GM23338 (cell line): ENCODE measurements at regions not wholly inside any gene's neighbourhood (a gene's known extent, or its start where the extent isn't known, plus 50 kb on each side); places are given as distances from the start of the nearest gene placed in this dataset.
"Not testable (repeated sequence)": the region's sequence is repeated elsewhere in the genome, so short reads cannot be mapped to it uniquely, and the experiment has no call there.

Source experiments
- ATAC-seq: fragments of 200-7000 bp; cut with Tn5 transposase; 3 replicates; pipeline ENCODE4 v1.9.1; 2020
- DNase-seq: peaks from one replicate; pipeline ENCODE4 v3.0.0-alpha.2; 2015; ENCODE audit warnings: low spot score
- H2AFZ ChIP-seq: fragments of 200-600 bp; sonication (generic); 2 replicates; pipeline ENCODE4 v1.8.0; 2016; ENCODE audit warnings: antibody characterized with exemption, mild to moderate bottlenecking, moderate library complexity
- H3F3A ChIP-seq: fragments of 200-600 bp; sonication (generic); replicated peaks from 2 replicates; pipeline ENCODE4 v1.8.0; 2017; ENCODE audit warnings: antibody characterized with exemption, mixed run types, low read depth
- H3K27ac ChIP-seq: fragments of 200-600 bp; sonication (generic); 2 replicates; pipeline ENCODE4 v1.6.1; 2016; ENCODE audit warnings: low read depth
- H3K27me3 ChIP-seq: fragments of 200-600 bp; sonication (generic); 2 replicates; pipeline ENCODE4 v1.8.0; 2016; ENCODE audit warnings: mild to moderate bottlenecking, mixed run types, moderate library complexity; ENCODE audit not compliant: insufficient read depth
- H3K36me3 ChIP-seq: fragments of 200-600 bp; sonication (generic); 2 replicates; pipeline ENCODE4 v1.8.0; 2016; ENCODE audit warnings: mild to moderate bottlenecking; ENCODE audit not compliant: insufficient read depth
- H3K4me1 ChIP-seq: fragments of 200-600 bp; sonication (generic); 2 replicates; pipeline ENCODE4 v1.8.0; 2016; ENCODE audit warnings: mild to moderate bottlenecking, moderate library complexity; ENCODE audit not compliant: insufficient read depth
- H3K4me2 ChIP-seq: fragments of 200-600 bp; sonication (generic); 2 replicates; pipeline ENCODE4 v1.7.1; 2017; ENCODE audit warnings: mixed run types
- H3K4me3 ChIP-seq: fragments of 200-600 bp; sonication (generic); 2 replicates; pipeline ENCODE4 v1.6.1; 2016; ENCODE audit warnings: mixed run types
- H3K79me2 ChIP-seq: fragments of 200-600 bp; sonication (generic); replicated peaks from 2 replicates; pipeline ENCODE4 v1.8.0; 2017; ENCODE audit warnings: mild to moderate bottlenecking; ENCODE audit not compliant: insufficient read depth
- H3K9me2 ChIP-seq: fragments of 200-600 bp; sonication (generic); 2 replicates; pipeline ENCODE4 v1.8.0; 2017; ENCODE audit not compliant: insufficient read depth
- H4K20me1 ChIP-seq: fragments of 200-600 bp; sonication (generic); replicated peaks from 2 replicates; pipeline ENCODE4 v1.8.0; 2017; ENCODE audit warnings: mild to moderate bottlenecking; ENCODE audit not compliant: insufficient read depth
- H3K27ac Mint-ChIP-seq: 2 replicates; pipeline ENCODE4 v1.8.0; 2020; ENCODE audit warnings: inconsistent platforms, mild to moderate bottlenecking, moderate library complexity, mixed read lengths
- H3K27me3 Mint-ChIP-seq: 3 replicates; pipeline ENCODE4 v1.8.0; 2022; ENCODE audit warnings: low read depth, mild to moderate bottlenecking, moderate library complexity, mixed read lengths, inconsistent platforms; ENCODE audit not compliant: insufficient read depth, poor library complexity
- H3K36me3 Mint-ChIP-seq: 3 replicates; pipeline ENCODE4 v1.8.0; 2021; ENCODE audit warnings: low read depth, mild to moderate bottlenecking, inconsistent platforms, moderate library complexity, mixed read lengths
- H3K4me1 Mint-ChIP-seq: 3 replicates; pipeline ENCODE4 v1.8.0; 2020; ENCODE audit warnings: mild to moderate bottlenecking, inconsistent platforms, mixed read lengths
- H3K4me3 Mint-ChIP-seq: 3 replicates; pipeline ENCODE4 v1.8.0; 2021; ENCODE audit warnings: moderate library complexity, mild to moderate bottlenecking, inconsistent platforms, mixed read lengths
- H3K9me3 Mint-ChIP-seq: 3 replicates; pipeline ENCODE4 v1.8.0; 2020; ENCODE audit warnings: moderate library complexity, mild to moderate bottlenecking, inconsistent platforms, mixed read lengths
- CREB1 ChIP-seq: fragments of 250-450 bp; sonication (Bioruptor Pico); IDR thresholded peaks from 2 replicates; pipeline ENCODE4 v1.5.0; 2020; ENCODE audit warnings: low read depth, mild to moderate bottlenecking, moderate library complexity
- EZH2 ChIP-seq: fragments of 200-600 bp; sonication (generic); IDR thresholded peaks from one replicate; pipeline ENCODE4 v1.8.0; 2017; ENCODE audit warnings: antibody characterized with exemption, mild to moderate bottlenecking, low read depth; ENCODE audit not compliant: unreplicated experiment
- EZH2phosphoT487 ChIP-seq: fragments of 200-600 bp; sonication (generic); IDR thresholded peaks from one replicate; pipeline ENCODE4 v1.8.1; 2018; ENCODE audit warnings: antibody characterized with exemption; ENCODE audit not compliant: unreplicated experiment
- POLR2AphosphoS5 ChIP-seq: IDR thresholded peaks from 2 replicates; pipeline ENCODE4 v1.6.1; 2016; ENCODE audit warnings: antibody characterized with exemption, low read depth
- ZNF114 ChIP-seq: fragments of 250-450 bp; sonication (Bioruptor Pico); IDR thresholded peaks from 2 replicates; pipeline ENCODE4 v1.5.0; 2020; ENCODE audit warnings: mild to moderate bottlenecking, moderate library complexity
- TF ChIP-seq, protein P1 (sequence below): fragments of 250-450 bp; sonication (Bioruptor Pico); IDR thresholded peaks from 2 replicates; pipeline ENCODE4 v1.5.0; 2020; ENCODE audit warnings: mild to moderate bottlenecking, moderate library complexity
- TF ChIP-seq, protein P2 (sequence below): IDR thresholded peaks from one replicate; pipeline ENCODE4 v1.6.1; 2018; ENCODE audit warnings: antibody characterized with exemption; ENCODE audit not compliant: unreplicated experiment

DNA sequence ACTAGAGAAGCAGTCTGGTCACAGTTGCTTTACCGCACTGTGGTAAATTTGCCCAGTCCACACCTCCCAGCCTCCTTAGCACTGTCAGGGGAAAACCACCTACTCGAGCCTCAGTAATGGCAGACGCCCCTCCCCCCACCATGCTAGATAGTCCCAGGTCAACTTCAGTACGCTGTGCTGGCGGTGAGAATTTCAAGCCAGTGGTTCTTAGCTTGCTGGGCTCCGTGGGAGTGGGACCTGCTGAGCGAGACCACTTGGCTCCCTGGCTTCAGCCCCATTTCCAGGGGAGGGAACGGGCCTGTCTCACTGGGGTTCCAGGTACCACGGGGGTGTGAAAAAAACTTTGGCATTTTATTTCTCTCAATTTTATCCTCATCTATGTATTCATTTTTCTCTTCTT lies 194.8 kb downstream of the TNFSF18 start:
- H3K4me3 ChIP-seq, H3K4me3 Mint-ChIP-seq, H3K4me1 Mint-ChIP-seq, H3K36me3 ChIP-seq, H3F3A ChIP-seq, H3K27ac ChIP-seq, H4K20me1 ChIP-seq, H3K27me3 ChIP-seq, H3K27ac Mint-ChIP-seq, H3K27me3 Mint-ChIP-seq, H3K79me2 ChIP-seq, ATAC-seq, H3K9me2 ChIP-seq, H3K4me2 ChIP-seq, H3K36me3 Mint-ChIP-seq, H3K9me3 Mint-ChIP-seq, H3K4me1 ChIP-seq: not testable (repeated sequence)
- peak; percentile 15 for DNase-seq
- peak overlapping the region; percentile 43; the same call in 1 of the 2 replicates for H2AFZ ChIP-seq

DNA sequence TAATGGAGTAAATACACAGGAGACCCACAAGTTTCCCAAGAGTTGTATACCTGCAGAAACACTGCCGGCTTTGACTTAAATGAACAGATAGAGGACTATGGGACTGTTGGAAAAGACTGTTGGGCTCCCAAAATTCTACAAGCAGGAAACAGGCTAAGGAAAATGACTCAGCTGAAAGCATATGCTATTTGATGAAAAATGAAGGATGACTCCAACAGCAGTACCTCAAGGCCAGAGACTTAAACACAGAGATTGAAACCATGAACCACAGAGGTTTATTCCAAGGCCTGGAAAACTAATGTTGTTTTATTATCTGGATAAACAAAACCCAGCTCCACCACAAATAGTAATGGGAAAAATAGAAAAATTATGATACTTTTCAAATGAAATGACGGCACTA lies 187.7 kb downstream of the TNFSF18 start:
- DNase-seq: no peak
- Histone ChIP-seq H3K79me2 (no peaks in the 10 kb centered on the region), H3K9me2 (peaks cover 5% of the 10 kb centered on the region; the same call in 1 of the 2 replicates), H3K36me3 (no peaks in the 10 kb centered on the region), H3F3A (no peaks in the 10 kb centered on the region), H2AFZ (no peak overlapping the region), H4K20me1 (no peaks in the 10 kb centered on the region), H3K4me2 (no peak overlapping the region), H3K27me3 (no peaks in the 10 kb centered on the region), H3K4me1 (no peaks in the 10 kb centered on the region), H3K4me3 (no peak overlapping the region), H3K27ac (no peak overlapping the region)
- Mint-ChIP-seq H3K9me3 (peaks cover 3% of the 10 kb centered on the region; the same call in 1 of the 3 replicates), H3K4me1 (no peaks in the 10 kb centered on the region), H3K4me3 (no peak overlapping the region), H3K36me3 (no peaks in the 10 kb centered on the region), H3K27ac (no peak overlapping the region), H3K27me3 (no peaks in the 10 kb centered on the region)
- no peak for ATAC-seq
- TF ChIP-seq POLR2AphosphoS5 (no peak), CREB1 (CRISPR knock-in tag) (no peak), EZH2 (no peak), EZH2phosphoT487 (no peak), ZNF114 (CRISPR knock-in tag) (no peak)

DNA sequence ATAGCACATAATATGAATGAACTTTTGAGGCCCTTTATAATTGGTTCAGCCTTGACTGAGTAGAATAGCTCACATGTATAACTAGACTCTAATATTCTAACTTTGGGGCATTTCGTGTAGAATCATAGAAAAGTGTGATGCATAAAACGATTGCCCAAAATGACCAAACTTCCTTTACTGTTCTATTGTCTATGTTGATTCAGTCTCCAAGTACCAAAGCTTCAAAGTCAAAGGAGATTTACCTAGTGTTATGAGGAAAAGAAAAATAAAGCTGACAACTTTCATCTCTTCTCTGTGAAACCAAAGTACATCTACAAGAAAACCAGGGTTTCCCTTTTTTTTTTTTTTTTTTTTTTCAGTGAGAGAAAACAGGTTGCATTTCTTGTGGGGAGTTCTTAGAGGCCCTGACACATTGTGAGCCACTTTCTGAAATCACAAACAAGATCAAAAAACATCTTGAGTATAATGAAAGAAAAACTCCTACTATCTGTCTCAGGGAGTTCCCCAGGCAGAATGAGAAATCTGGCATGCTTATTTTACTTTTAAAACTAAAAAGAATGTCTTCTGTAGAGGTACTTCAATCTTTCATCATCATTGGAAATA lies 183.4 kb downstream of the TNFSF18 start:
- Histone ChIP-seq H2AFZ (no peak overlapping the region), H4K20me1 (no peaks in the 10 kb centered on the region), H3K27ac (no peak overlapping the region), H3K36me3 (no peaks in the 10 kb centered on the region), H3K9me2 (peaks cover 5% of the 10 kb centered on the region; the same call in 1 of the 2 replicates), H3K79me2 (no peaks in the 10 kb centered on the region), H3K27me3 (no peaks in the 10 kb centered on the region), H3F3A (no peaks in the 10 kb centered on the region), H3K4me2 (no peak overlapping the region), H3K4me1 (no peaks in the 10 kb centered on the region), H3K4me3 (no peak overlapping the region)
- Mint-ChIP-seq H3K27me3 (no peaks in the 10 kb centered on the region), H3K4me3 (no peak overlapping the region), H3K27ac (no peak overlapping the region), H3K36me3 (no peaks in the 10 kb centered on the region), H3K9me3 (no peaks in the 10 kb centered on the region), H3K4me1 (no peaks in the 10 kb centered on the region)
- no peak for ATAC-seq
- DNase-seq: no peak
- no peak for TF ChIP-seq EZH2
- TF ChIP-seq, protein P1, sequence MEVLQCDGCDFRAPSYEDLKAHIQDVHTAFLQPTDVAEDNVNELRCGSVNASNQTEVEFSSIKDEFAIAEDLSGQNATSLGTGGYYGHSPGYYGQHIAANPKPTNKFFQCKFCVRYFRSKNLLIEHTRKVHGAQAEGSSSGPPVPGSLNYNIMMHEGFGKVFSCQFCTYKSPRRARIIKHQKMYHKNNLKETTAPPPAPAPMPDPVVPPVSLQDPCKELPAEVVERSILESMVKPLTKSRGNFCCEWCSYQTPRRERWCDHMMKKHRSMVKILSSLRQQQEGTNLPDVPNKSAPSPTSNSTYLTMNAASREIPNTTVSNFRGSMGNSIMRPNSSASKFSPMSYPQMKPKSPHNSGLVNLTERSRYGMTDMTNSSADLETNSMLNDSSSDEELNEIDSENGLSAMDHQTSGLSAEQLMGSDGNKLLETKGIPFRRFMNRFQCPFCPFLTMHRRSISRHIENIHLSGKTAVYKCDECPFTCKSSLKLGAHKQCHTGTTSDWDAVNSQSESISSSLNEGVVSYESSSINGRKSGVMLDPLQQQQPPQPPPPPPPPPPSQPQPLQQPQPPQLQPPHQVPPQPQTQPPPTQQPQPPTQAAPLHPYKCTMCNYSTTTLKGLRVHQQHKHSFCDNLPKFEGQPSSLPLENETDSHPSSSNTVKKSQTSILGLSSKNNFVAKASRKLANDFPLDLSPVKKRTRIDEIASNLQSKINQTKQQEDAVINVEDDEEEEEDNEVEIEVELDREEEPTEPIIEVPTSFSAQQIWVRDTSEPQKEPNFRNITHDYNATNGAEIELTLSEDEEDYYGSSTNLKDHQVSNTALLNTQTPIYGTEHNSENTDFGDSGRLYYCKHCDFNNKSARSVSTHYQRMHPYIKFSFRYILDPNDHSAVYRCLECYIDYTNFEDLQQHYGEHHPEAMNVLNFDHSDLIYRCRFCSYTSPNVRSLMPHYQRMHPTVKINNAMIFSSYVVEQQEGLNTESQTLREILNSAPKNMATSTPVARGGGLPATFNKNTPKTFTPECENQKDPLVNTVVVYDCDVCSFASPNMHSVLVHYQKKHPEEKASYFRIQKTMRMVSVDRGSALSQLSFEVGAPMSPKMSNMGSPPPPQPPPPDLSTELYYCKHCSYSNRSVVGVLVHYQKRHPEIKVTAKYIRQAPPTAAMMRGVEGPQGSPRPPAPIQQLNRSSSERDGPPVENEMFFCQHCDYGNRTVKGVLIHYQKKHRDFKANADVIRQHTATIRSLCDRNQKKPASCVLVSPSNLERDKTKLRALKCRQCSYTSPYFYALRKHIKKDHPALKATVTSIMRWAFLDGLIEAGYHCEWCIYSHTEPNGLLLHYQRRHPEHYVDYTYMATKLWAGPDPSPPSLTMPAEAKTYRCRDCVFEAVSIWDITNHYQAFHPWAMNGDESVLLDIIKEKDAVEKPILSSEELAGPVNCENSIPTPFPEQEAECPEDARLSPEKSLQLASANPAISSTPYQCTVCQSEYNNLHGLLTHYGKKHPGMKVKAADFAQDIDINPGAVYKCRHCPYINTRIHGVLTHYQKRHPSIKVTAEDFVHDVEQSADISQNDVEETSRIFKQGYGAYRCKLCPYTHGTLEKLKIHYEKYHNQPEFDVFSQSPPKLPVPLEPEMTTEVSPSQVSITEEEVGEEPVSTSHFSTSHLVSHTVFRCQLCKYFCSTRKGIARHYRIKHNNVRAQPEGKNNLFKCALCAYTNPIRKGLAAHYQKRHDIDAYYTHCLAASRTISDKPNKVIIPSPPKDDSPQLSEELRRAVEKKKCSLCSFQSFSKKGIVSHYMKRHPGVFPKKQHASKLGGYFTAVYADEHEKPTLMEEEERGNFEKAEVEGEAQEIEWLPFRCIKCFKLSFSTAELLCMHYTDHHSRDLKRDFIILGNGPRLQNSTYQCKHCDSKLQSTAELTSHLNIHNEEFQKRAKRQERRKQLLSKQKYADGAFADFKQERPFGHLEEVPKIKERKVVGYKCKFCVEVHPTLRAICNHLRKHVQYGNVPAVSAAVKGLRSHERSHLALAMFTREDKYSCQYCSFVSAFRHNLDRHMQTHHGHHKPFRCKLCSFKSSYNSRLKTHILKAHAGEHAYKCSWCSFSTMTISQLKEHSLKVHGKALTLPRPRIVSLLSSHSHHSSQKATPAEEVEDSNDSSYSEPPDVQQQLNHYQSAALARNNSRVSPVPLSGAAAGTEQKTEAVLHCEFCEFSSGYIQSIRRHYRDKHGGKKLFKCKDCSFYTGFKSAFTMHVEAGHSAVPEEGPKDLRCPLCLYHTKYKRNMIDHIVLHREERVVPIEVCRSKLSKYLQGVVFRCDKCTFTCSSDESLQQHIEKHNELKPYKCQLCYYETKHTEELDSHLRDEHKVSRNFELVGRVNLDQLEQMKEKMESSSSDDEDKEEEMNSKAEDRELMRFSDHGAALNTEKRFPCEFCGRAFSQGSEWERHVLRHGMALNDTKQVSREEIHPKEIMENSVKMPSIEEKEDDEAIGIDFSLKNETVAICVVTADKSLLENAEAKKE (CRISPR knock-in tag): no peak
- TF ChIP-seq ZNF114 (CRISPR knock-in tag): no peak
- TF ChIP-seq, protein P2, sequence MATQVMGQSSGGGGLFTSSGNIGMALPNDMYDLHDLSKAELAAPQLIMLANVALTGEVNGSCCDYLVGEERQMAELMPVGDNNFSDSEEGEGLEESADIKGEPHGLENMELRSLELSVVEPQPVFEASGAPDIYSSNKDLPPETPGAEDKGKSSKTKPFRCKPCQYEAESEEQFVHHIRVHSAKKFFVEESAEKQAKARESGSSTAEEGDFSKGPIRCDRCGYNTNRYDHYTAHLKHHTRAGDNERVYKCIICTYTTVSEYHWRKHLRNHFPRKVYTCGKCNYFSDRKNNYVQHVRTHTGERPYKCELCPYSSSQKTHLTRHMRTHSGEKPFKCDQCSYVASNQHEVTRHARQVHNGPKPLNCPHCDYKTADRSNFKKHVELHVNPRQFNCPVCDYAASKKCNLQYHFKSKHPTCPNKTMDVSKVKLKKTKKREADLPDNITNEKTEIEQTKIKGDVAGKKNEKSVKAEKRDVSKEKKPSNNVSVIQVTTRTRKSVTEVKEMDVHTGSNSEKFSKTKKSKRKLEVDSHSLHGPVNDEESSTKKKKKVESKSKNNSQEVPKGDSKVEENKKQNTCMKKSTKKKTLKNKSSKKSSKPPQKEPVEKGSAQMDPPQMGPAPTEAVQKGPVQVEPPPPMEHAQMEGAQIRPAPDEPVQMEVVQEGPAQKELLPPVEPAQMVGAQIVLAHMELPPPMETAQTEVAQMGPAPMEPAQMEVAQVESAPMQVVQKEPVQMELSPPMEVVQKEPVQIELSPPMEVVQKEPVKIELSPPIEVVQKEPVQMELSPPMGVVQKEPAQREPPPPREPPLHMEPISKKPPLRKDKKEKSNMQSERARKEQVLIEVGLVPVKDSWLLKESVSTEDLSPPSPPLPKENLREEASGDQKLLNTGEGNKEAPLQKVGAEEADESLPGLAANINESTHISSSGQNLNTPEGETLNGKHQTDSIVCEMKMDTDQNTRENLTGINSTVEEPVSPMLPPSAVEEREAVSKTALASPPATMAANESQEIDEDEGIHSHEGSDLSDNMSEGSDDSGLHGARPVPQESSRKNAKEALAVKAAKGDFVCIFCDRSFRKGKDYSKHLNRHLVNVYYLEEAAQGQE: no peak
- TF ChIP-seq POLR2AphosphoS5: no peak
